ENCODE measurements at regions not wholly inside any gene's neighbourhood (a gene's known extent, or its start where the extent isn't known, plus 50 kb on each side); places are given as distances from the start of the nearest gene placed in this dataset.
"Not testable (repeated sequence)": the region's sequence is repeated elsewhere in the genome, so short reads cannot be mapped to it uniquely, and the experiment has no call there.

DNA sequence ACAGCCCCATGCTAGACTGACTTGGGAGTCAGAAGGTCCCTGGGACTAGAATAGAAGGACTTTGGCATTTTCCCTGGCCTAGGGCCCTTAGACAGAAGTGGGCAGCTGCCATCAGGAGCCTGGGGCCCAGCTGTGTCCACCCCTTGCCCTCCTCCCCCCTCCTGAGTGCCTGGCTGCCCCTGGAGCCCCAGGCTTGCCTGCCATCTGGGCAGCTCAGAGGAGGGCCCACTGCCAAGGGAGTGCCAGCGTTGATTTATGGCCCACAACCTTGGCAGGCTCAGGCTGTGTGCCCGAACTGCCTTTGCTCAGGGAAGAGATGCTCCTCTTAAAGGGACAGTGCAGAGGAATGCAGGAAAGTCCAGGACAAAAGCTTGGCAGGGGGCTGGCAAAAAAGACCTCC is 439.1 kb downstream of the SPATA31A7 start:
- DNase-seq (ENCODE audit: low read depth); H3K4me3 ChIP-seq (ENCODE audit: low read depth, low read length): not testable (repeated sequence)

DNA sequence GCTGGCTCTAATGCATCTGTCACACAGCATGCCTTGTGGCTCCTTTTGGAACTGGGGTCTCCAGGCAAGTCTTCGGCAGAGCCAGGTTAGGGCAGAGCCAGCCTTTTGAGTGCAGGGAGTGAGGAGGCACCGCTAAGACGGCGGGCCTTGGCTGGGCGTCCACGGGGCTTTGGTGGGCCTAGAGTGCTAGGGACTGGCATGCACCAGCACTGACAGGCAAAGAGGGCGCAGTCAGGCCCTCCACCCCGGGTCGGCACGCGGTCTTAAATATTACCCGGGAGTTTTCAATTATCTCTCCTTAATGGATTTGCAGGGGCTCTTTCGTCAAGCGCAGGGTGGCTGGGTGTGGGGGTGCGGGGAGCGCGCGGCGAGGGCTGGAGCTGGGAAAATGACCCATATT is 444.4 kb downstream of the SPATA31A7 start:
- H3K4me3 ChIP-seq (ENCODE audit: low read depth, low read length), result no peak overlapping the region
- TF ChIP-seq, protein P1, sequence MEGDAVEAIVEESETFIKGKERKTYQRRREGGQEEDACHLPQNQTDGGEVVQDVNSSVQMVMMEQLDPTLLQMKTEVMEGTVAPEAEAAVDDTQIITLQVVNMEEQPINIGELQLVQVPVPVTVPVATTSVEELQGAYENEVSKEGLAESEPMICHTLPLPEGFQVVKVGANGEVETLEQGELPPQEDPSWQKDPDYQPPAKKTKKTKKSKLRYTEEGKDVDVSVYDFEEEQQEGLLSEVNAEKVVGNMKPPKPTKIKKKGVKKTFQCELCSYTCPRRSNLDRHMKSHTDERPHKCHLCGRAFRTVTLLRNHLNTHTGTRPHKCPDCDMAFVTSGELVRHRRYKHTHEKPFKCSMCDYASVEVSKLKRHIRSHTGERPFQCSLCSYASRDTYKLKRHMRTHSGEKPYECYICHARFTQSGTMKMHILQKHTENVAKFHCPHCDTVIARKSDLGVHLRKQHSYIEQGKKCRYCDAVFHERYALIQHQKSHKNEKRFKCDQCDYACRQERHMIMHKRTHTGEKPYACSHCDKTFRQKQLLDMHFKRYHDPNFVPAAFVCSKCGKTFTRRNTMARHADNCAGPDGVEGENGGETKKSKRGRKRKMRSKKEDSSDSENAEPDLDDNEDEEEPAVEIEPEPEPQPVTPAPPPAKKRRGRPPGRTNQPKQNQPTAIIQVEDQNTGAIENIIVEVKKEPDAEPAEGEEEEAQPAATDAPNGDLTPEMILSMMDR (IDR thresholded peaks at IDR 0.05; ENCODE audit: low read depth, low read length), result no peak
- TF ChIP-seq, protein P2, sequence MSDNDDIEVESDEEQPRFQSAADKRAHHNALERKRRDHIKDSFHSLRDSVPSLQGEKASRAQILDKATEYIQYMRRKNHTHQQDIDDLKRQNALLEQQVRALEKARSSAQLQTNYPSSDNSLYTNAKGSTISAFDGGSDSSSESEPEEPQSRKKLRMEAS (IDR thresholded peaks at IDR 0.05; ENCODE audit: low read depth, low read length), result no peak
- no peak for TF ChIP-seq POLR2A (IDR thresholded peaks at IDR 0.05; ENCODE audit: extremely low read depth, insufficient read length)
- no peak for DNase-seq (ENCODE audit: low read depth)

DNA sequence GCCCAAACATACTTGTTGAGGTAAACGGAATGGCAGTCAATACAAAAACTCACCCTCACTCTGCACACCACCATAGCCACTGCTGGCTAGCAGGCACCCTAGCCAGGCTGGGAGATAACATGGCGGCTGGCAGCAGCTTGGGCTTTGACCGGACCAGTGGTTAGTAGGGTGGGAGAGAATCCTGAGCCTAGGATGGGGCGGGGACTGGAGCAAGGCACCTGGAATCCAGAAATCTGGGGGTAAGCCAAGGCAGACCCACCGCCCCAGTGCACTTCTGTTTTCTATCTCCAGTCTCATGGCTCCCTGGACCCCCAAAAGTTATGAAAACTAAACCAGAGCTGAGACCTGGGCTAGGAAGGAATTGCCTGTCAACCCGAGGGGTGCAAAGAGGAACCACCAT is 474.4 kb downstream of the SPATA31A7 start:
- H3K4me3 ChIP-seq (ENCODE audit: low read depth, low read length), result not testable (repeated sequence)

DNA sequence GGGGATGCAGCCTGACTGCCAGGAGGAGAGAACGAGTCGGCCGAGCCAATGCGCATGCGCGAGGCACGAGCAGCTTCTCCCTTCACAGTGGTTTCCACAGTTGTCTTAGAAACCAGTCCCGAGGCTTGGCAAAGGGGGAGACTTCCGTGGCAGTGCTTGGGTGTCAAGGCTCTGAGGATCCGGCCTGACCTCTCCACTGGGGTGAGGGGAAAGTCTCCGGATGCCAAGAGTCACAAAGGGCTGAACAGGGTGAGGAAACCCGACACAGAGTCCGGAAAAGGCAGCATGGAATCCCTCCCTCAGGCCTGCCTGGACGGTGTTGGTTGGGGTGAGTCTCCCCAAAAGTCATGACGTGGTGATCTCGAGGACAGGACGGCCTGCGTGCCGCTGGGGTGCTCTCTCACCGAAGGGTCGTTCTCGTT is 475.5 kb downstream of the SPATA31A7 start:
- no peak for DNase-seq (ENCODE audit: low read depth)
- no peak overlapping the region for H3K4me3 ChIP-seq (ENCODE audit: low read depth, low read length)
- TF ChIP-seq, protein P2 (IDR thresholded peaks at IDR 0.05; ENCODE audit: low read depth, low read length), result no peak
- no peak for TF ChIP-seq POLR2A (IDR thresholded peaks at IDR 0.05; ENCODE audit: extremely low read depth, insufficient read length)
- no peak for TF ChIP-seq MYC (IDR thresholded peaks at IDR 0.05; ENCODE audit: low read depth, low read length)
- TF ChIP-seq, protein P1 (IDR thresholded peaks at IDR 0.05; ENCODE audit: low read depth, low read length), result no peak

More for the DNA sequence above, 474.4 kb downstream of the SPATA31A7 start:
- not testable (repeated sequence) for DNase-seq (ENCODE audit: low read depth)

DNA sequence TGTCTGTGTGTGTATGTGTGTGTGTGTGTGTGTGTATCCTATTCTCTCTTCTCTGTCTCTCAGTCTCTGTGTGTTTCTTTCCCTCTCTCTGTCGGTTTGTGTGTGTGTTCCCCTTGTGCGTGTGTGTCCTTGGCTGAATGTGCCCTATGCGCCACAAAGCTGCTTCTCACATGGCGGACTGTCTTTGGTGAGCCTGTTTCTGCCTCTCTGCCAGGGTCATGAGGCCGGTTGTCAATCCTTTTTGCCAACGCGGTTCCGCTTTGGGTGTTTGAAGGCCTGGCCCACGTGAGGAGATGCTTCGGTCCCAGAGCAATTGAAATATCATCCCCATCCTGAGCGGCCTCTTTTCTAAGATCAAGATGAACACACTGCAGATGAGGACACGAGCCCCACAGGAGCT is 476.0 kb downstream of the SPATA31A7 start:
- TF ChIP-seq, protein P2 (IDR thresholded peaks at IDR 0.05; ENCODE audit: low read depth, low read length), result no peak
- TF ChIP-seq, protein P1 (IDR thresholded peaks at IDR 0.05; ENCODE audit: low read depth, low read length), result no peak
- TF ChIP-seq MYC (IDR thresholded peaks at IDR 0.05; ENCODE audit: low read depth, low read length) (no peak), POLR2A (IDR thresholded peaks at IDR 0.05; ENCODE audit: extremely low read depth, insufficient read length) (no peak)
- H3K4me3 ChIP-seq (ENCODE audit: low read depth, low read length), result no peak overlapping the region
- DNase-seq (ENCODE audit: low read depth), result no peak

- TF ChIP-seq, protein P2 (IDR thresholded peaks at IDR 0.05; ENCODE audit: low read depth, low read length), result no peak
- no peak for DNase-seq (ENCODE audit: low read depth)
- no peak overlapping the region for H3K4me3 ChIP-seq (ENCODE audit: low read depth, low read length)
Observed at GRCh38 chr9:61666310-61666709, 476.5 kb downstream of the SPATA31A7 start.

GRCh38 chr9:61666849-61667371 is 477.1 kb downstream of the SPATA31A7 start:
- TF ChIP-seq, protein P2 (IDR thresholded peaks at IDR 0.05; ENCODE audit: low read depth, low read length), result no peak
- TF ChIP-seq POLR2A (IDR thresholded peaks at IDR 0.05; ENCODE audit: extremely low read depth, insufficient read length) (no peak), MYC (IDR thresholded peaks at IDR 0.05; ENCODE audit: low read depth, low read length) (no peak)
- TF ChIP-seq, protein P1 (IDR thresholded peaks at IDR 0.05; ENCODE audit: low read depth, low read length), result no peak
- no peak overlapping the region for H3K4me3 ChIP-seq (ENCODE audit: low read depth, low read length)
- DNase-seq (ENCODE audit: low read depth), result no peak
